Suppressor macrophage (primary cell): ENCODE measurements at regions not wholly inside any gene's neighbourhood (a gene's known extent, or its start where the extent isn't known, plus 50 kb on each side); places are given as distances from the start of the nearest gene placed in this dataset.
A peak's percentile ranks its signal among the peaks of the same experiment; 100 is the strongest.

Source experiments
- DNase-seq, 4 experiments: peaks; one replicate each; pipeline ENCODE4 v3.0.0-alpha.2; 2020 to 2022

DNA sequence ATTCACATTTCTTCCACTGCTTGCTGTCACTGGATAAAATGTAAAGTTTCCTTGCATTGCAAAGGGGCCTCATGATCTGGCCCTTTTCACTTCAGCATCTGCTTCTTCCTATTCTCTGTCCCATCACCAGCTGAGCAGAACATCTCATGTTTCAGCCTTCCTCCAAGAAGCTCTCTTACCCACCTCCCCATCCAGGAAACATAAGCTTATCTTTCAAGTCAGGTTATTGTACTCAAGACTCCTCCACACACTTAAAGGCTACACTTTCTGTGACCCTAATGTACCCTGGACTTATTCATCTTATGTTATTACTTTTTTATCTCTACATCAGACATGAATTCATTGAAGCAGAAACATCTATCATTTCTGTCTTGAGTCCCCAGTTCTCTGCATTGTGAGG lies 230.5 kb downstream of the PMAIP1 start:
- no peak for DNase-seq

DNA sequence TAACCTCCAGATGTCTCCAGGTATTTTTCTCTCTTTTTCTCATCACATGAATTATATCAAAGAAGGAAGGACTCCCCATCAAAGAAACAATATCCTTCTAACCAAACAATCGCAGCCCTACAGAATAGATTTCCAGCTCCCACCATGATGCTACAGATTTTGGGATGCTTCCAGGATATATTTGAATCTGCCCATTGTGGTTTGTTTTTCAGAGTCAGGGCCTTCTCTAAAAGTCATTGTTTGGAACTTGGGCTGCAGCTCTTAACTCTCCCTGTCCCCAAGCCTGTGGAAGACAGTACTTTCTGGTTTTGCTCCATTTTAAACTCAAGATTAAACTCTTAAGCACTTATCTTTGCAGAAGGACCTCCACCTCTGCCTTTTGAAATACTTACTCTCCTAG lies 223.2 kb downstream of the PMAIP1 start:
- DNase-seq: no peak

DNA sequence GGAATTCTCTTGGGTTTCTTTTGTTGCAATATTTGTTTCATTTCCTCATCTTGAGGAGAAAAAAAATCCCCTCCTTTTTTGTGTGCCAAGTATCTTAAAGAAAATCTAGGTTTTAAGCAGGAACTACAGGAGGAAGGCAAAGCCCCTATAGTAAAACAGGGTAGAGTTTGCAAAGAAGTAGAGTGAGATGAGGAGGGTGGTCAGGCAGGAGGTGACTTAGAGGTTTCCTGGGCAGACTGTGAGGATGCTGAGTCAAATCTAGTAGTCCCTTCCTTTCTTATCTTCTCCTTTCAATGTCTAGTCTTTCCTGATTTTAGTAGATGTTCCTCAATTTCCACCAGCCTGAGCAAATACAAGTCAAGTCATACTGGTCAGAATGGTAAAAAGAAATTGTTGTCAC lies 222.5 kb downstream of the PMAIP1 start:
- peak in 1 of 4 experiments; percentile 13 for DNase-seq

DNA sequence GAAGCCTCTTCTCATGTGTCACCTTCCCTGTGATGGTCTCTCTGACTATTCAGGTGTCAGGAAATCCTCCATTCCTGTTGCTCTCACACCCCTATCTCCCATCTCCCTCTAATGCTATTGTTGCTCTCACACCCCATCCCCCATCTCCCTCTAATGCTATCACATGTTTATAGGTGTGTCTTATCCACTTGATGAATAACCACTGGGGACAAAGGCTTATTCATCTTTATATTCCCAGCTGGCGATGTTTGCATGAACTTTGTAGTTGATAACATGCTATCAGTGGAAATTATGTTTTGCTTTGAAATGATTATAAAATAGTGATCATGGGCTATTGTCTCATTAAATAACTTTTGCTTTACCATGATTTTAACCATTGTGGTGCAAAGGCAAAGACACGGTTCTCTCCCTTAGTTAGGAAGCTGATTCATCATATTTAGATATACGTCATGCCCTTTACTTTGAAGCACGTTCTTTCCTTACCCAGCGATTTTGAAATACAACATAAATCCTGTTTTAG lies 220.5 kb downstream of the PMAIP1 start:
- no peak for DNase-seq

DNA sequence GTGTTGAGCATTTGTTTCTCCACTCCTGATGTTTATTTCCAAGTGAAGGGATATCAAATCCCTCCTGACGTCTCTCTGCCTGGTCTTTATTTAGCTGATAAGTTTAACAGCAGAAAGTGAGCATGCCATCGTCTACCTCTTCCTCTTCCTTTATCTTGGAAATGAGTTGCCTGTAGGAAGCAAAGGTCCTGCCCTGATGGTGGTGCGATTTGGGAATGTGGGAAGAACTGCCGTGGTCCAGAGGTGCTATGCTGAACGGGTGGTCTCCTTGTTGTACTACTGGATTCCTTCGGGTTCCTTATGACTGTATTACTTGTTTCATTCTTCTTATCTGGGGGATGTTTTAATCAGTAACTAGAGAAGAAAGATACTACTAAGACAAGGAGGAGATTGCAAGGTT lies 217.5 kb downstream of the PMAIP1 start:
- DNase-seq: no peak

DNA sequence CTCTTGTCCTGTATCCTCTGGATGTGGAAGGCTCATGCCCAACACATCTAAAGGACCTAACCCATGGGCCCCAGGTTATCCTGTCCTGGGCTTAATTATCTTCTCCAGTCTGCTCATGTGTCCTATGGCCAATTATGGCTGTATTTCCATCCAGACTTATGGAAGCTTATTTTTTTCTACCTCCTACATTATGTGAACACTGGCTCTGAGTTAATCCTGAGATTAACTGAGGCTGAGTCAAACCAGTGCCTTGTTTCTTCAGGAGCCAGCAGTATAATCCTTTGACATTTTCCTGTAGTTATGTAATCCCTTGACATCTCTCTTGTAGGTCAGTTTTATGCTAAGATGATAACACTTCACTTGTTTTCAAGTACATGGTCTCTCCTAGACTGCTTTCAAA lies 213.6 kb downstream of the PMAIP1 start:
- no peak for DNase-seq

DNA sequence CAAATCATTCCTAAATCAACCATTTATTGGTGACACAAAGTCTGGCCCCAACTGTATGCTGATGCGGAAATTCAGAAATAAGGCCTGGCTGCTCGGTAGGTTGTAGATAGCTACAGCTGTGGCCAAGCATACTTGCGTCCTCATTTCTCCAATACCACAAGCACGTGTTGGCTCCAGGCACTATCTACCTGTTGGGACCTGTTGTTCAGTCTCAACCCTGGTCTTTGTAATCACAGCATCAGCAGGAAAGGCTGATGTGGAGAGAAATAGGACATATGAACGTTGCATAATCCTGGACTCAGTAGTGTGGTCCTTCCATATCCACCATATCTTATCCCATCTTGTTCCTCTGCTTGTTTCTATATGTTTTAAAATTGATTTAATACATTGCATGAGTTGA lies 212.6 kb downstream of the PMAIP1 start:
- DNase-seq: no peak

DNA sequence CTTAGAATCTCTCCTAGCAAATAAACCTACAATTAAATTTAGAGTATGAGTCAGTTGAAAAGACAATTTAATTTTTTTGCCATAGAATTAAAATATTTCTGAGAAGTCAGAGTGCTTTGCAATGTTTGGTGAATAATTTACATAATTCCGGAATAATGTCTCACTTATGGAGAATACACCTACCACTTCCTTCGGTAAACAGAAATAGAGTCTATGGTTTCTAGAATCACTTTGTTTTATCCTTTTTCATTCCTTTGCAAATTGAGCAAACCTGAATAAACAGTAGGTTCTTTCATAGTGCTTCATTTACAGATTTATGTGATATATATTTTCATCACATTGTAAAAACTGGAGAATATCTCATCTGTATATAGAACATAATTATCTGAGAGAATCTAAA lies 211.7 kb downstream of the PMAIP1 start:
- no peak for DNase-seq

DNA sequence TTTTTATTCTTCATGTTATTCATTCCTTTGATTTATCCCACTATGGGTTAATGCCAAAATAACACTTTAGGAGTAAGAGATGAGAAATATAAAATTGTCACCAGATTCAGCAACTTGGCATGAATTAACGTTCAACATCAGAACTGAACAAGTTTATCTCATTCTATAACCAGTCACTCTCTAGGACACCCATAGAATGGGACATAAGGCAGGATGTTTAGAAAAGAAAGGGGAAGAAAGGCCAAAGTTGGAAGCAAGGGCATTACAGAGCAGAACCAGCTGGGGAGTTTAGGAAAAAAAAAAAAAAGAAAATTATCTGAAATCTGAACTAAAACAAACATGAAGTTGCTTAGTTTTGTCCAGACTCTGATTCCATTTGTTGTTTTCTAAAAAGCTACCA lies 211.0 kb downstream of the PMAIP1 start:
- DNase-seq: no peak

DNA sequence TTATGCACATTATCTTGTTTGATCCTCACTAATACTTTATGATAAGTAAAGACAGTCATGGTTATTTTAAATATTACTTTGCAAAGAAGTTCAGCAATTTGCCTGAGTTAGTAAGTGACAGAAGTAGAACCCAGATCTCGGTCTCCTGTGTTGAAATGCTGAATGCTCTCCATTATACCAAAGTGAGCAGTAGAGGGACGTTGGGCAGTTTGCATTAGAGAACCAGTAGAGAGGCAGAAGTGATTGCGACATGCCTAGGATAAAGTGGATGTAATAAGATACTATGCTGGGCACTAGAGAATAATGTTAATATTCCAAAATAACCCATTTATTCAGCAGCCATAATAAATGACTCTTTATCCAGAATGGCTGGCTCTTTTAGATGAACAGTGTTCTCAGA lies 201.0 kb downstream of the PMAIP1 start:
- DNase-seq: peak in 1 of 4 experiments; percentile 13

DNA sequence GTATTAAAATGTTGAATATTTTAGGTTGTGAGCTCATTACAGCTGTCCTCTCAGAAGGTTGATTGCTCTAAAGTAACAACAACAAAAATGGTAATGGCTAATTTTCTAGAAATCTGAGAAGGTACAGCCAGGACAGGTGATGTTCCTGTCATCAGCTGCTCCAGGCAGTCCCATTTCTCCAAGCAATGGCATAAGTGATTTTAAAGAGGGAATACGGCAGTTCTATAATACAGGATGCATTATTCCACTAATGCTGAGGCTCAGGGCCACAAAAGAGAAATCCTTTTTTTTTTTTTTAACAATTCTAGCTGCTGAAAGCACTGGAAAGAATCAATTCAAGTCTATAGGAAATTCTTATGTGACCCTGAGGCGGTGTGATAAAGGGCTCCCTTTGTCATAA lies 199.9 kb downstream of the PMAIP1 start:
- DNase-seq: no peak

DNA sequence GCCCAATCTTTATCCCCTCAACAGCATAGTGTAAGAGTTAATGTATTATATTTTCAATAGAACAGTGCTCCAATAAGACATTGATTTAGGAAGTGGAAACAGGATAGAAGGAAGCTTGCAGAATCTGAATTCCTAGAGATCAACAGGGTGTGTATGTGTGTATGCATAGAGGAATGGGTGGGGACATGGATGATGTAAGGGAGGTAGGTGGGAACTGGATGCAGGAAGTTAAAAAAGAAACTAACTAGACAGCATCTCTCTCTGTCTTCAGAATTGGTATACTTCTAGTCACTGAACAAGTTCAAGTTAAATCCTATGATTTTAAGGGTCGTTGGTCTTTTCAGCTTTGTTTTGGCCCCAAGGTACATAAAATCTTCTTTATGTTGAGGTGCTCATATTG lies 196.6 kb downstream of the PMAIP1 start:
- peak in 1 of 4 experiments; percentile 9 for DNase-seq

DNA sequence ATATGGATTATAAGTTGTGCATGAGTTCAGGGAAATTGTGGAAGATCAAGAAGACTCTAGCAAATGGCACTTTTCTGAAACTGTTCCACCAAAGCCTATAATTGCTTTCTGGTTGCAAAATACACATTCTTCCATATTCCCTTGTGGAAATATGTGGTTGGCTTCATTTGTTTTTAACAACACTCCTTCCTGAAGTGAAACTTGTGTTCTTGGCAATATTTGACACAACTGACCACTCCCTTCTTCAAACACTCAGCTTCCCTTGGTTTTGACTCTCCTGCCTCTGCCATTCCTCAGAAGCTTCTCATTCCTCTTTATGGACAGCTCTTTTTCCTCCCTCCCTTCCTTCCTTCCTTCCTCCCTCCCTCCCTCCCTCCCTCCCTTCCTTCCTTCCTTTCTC lies 192.3 kb downstream of the PMAIP1 start:
- DNase-seq: no peak

DNA sequence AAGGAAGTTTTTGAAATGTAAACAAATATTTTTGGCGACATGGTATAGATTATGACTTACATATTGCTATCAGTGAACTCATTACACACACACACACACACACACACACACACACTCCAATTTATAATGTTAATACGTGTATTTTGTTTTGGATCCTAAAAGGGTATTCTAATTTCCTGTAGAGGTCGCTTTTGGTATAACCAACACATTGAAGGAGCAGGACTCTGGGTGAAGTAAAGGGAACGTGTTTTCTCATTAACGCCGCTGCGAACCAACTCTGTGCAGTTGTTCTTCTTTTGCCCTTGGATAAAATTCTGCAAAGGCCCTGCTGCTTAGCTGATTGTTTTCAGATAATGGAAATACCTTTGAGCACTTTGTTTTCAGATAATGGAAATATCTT lies 190.4 kb downstream of the PMAIP1 start:
- peak in 2 of 4 experiments; percentile 3 to 36 for DNase-seq

DNA sequence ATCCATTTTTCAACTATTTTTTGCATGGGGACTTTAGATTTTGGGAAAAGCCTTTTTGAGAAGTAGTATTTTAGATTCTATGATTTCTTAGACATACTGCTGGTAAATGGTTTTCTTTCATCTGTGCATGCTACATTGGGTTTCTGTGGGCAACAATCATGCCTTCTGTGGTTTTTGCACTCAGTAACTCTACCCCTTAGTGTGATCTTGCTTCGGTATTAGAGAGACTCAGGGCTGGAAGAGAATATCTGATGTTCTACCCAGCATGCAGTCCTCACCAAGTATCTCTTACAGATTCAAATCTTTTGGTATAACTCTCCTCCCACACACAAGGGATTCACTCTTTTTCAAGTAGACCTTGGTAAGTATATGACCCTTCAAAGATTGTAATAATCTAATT lies 183.0 kb downstream of the PMAIP1 start:
- no peak for DNase-seq

DNA sequence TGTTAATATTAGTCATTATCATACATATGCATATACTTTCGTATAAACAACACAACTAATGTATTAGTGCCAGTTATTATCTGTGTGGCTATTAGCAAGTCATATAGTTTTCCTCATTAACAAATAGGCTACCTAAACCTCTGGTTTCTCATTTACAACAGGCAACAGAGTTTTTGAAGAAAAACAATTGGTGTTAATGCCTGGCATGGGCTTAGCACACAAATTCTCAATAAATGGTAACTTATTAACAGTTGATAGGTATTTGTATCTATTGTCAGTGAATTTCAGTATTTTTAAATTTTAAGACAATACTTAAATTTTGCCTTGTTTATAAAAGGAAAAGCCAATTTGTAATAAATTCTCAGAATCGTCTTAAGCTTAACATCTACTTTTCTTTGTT lies 182.5 kb downstream of the PMAIP1 start:
- no peak for DNase-seq

DNA sequence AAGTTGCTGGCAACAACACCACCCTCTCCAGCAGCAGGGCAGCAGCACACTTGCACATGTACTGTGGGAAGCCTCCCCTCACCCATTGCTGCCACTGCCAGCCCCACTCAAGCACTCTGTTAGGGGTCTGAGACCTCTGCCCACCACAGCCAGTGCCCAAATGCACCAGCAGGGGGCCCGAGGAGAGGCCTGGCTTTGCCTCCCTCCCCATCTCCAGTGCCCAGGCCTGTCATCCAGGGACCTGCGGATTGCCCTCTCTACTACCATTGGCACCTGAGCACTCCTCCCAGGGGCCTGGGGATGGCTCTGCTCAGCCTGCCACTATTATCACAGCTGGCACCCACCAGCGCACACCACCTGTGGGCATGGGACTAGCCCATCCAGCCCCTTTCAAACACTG lies 175.7 kb downstream of the PMAIP1 start:
- no peak for DNase-seq

DNA sequence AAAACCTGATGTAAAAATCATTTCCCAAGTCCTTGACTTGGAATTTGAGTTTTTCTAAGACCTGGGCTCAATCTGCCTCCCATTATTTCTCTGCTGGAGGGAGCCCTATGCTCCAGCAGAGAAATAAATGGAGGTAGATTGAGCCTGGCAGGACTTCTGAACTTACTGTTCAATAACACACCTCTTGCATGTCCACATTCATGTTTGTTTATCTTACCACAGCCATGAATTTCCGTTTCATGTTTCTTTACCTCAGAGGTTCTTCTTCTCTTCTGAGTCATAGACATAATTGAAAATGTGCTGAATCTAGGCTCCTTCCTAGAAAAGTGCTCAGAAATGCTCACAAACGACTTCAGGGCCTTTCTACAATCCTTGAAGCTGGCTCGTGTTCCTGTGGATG lies 170.8 kb downstream of the PMAIP1 start:
- no peak for DNase-seq

DNA sequence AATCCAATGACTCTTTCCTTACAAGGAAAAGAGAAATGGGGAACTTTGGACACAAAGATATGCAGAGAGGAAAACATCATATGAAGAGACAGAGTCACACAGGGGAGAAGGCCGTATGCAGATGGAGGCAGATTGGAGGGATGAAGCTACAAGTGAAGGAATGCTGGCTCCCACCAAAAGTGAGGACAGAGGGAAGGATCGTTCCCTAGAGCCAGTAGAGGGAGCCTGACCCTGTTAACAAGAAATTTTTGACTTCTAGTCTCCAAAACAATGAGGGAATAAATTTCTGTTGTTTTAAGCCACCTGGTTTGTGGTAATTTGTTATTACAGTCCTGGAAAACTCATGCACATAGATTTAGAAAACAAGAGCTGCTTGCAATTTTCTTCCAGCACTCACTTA lies 169.3 kb downstream of the PMAIP1 start:
- DNase-seq: no peak

DNA sequence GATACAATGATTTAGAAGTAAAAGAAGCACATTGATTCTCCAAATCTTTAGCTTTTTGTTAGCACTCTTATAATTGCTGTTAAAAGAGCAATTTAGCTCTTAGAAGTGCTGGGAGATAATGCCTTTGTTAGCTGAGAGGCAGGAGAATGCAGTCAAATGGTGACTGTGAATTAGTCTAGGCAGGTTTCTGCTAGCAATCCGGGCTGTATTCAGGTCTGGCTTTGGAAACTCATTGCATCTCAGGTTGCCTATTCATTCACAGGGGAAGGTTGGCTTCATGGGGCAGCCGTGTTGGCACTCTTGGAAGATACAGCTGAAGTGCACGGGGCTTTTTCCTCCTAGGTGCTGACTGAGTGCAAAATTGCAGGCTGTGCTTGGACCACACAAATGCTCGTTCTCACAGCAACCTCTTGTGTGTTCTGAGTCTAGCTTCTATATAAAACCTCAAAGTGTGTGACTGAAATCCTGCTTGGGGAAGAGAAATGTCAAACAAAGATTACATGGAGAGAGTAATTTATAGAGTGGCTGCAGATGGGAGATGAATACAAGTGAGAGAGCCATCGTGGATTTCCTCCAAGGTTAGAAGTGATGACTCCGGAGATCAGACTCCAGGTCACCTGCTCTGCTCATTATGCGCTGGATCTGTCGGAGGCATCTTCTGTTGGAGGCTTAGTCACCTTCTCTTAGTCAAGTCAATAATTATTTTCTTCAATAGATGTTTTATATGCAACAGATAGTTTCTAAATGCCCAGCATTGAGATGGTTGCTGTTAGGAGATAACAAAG lies 167.8 kb downstream of the PMAIP1 start:
- DNase-seq: no peak

DNA sequence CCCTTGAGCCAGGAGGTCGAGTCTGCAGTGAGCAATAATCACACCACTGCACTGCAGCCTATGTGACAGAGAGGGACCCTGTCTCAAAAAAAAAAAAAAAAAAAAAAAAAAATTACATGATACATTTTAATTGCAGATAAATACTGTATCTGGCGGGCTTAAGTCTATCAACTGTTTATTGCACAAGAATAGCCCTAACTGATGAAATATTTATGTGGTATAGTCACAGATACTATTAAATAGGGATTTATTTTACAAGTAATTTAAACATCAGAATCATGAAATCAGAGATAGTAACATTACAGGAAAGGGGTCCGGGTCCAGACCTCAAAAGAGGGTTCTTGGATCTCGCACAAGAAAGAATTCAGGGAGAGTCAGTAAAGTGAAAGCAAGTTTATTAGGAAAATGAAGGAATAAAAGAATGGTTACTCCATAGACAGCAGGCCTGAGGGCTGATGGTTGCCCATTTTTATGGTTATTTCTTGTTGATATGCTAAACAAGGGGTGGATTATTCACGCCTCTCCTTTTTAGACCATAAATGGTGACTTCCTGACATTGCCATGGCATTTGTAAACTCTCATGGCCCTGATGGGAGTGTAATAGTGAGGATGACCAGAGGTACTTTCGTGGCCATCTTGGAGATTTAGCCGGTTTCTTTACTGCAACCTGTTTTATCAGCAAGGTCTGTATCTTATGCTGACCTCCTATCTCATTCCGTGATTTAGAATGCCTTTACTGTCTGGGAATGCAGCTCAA lies 166.6 kb downstream of the PMAIP1 start:
- DNase-seq: no peak

DNA sequence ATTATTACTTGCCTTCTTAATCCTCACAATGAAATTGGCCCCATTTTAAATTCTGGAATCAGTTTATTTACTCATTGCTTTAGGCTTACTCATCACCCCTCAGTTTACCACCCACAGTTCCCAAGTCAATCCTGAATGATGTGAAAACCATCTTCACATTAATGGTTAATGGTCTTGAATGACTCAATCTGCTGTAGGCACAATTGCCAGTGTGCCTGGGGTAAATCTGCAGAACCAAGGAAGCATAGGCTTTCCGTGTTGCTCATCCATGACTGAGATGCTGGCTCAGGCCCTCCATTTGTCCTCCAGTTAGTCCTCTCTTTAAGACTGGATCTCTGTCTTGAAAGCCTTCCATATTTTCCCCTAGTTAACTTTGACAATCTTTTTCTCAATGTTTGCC lies 164.5 kb downstream of the PMAIP1 start:
- DNase-seq: no peak

DNA sequence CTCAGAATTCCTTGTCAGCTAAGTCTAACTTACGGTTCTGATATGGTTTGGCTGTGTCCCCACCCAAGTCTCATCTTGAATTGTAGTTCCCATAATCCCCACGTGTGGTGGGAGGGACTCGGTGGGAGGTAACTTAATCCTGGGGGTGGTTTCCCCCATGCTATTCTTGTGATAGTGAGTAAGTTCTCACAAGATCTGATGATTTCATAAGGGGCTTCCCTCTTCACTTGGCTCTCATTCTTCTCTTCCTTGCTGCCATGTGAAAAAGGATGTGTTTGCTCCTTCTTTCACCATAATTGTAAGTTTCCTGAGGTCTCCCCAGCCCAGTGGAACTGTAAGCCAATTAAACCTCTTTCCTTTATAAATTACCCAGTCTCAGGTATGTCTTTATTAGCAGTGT lies 163.0 kb downstream of the PMAIP1 start:
- peak in 1 of 4 experiments; percentile 1 for DNase-seq

DNA sequence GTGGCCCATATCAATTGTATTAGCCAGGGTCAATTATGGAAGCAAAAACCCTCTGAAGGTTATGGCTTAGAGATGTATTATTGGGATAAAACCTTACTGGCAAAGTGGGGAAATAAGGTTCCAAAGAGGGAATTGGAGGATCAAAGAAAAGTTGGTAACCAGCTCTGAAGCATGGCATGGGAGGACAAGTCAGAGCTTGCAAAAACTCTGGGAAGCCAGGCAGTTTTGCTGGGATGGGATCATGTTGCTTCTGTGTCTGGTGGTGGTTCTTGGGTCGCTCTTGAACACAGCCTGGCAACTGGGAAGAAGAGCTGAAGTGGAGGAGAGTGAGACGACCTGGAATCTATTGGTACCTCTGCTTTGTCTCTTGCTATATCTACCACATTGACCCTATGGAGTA lies 162.6 kb downstream of the PMAIP1 start:
- DNase-seq: no peak
